ENCODE measurements at regions not wholly inside any gene's neighbourhood (a gene's known extent, or its start where the extent isn't known, plus 50 kb on each side); places are given as distances from the start of the nearest gene placed in this dataset.

GRCh38 chr11:34811858-34812257, 104.3 kb downstream of the APIP start:
- 36% methylated on average over 3 of the region's 3 CpGs for WGBS (ENCODE audit: low lambda C conversion rate)
- Histone ChIP-seq H3K9me3 (no peaks in the 10 kb centered on the region), H3K9me2 (no peaks in the 10 kb centered on the region), H3K79me2 (ENCODE audit: insufficient read depth) (no peaks in the 10 kb centered on the region), H3K4me1 (ENCODE audit: control insufficient read depth in 1 of 2, insufficient read depth in 2 of 2, low read depth in 1 of 2, low read length in 1 of 2) (no peaks in the 10 kb centered on the region), H4K20me1 (ENCODE audit: insufficient read depth) (no peaks in the 10 kb centered on the region), H3K4me3 (ENCODE audit: low read depth in 2 of 2, low read length in 1 of 2) (no peak overlapping the region), H3K4me2 (no peak overlapping the region), H3K36me3 (replicated peaks in 1 of 2; ENCODE audit: control insufficient read depth in 1 of 2, insufficient read depth in 2 of 2, low read length in 1 of 2) (no peaks in the 10 kb centered on the region), H2AFZ (ENCODE audit: low read depth) (no peak overlapping the region), H3K27me3 (ENCODE audit: insufficient read depth) (0 out of 2 replicates have a peak, but pooled peaks cover 2% of the 10 kb centered on the region), H3F3A (replicated peaks; ENCODE audit: insufficient read depth) (no peaks in the 10 kb centered on the region), H3K27ac (ENCODE audit: low read depth in 2 of 2, low read length in 1 of 2) (no peak overlapping the region), H3K9ac (no peak overlapping the region)
- DNase-seq: no peak
- CTCF ChIA-PET: no interaction called here
- TF ChIP-seq RFX5 (IDR thresholded peaks at IDR 0.05; ENCODE audit: low read length): no peak
- TF ChIP-seq ZBTB33 (IDR thresholded peaks at IDR 0.05; ENCODE audit: borderline replicate concordance, low read depth): no peak
- no peak for TF ChIP-seq NRF1 (IDR thresholded peaks at IDR 0.05; ENCODE audit: low read depth, low read length)
- TF ChIP-seq FOXJ3 (CRISPR knock-in tag; IDR thresholded peaks at IDR 0.05): no peak
- no peak for TF ChIP-seq TAF1 (IDR thresholded peaks at IDR 0.05; ENCODE audit: borderline replicate concordance, low read depth, low read length)
- no peak for TF ChIP-seq MEF2A (IDR thresholded peaks at IDR 0.05; ENCODE audit: borderline replicate concordance, low read depth)
- TF ChIP-seq GABPA (IDR thresholded peaks at IDR 0.05; ENCODE audit: low read depth): no peak
- no peak for TF ChIP-seq PBX3 (IDR thresholded peaks at IDR 0.05)
- no peak for TF ChIP-seq CTCF (IDR thresholded peaks at IDR 0.05)
- no peak for TF ChIP-seq REST (IDR thresholded peaks at IDR 0.05; ENCODE audit: low read depth, low read length)
- POLR2A ChIA-PET: no interaction called here
